Amygdala (tissue), 56 donors: ENCODE measurements at regions not wholly inside any gene's neighbourhood (a gene's known extent, or its start where the extent isn't known, plus 50 kb on each side); places are given as distances from the start of the nearest gene placed in this dataset.

ENCODE experiments used
- DNase-seq, 56 donors: peaks; one replicate each; lab custom pipeline; 2025; lab: John Stamatoyannopoulos, UW

- DNase-seq, result no peak
These were observed 318.3 kb upstream of the PROX1 start for GRCh38 chr1:213669512-213669911.

DNA sequence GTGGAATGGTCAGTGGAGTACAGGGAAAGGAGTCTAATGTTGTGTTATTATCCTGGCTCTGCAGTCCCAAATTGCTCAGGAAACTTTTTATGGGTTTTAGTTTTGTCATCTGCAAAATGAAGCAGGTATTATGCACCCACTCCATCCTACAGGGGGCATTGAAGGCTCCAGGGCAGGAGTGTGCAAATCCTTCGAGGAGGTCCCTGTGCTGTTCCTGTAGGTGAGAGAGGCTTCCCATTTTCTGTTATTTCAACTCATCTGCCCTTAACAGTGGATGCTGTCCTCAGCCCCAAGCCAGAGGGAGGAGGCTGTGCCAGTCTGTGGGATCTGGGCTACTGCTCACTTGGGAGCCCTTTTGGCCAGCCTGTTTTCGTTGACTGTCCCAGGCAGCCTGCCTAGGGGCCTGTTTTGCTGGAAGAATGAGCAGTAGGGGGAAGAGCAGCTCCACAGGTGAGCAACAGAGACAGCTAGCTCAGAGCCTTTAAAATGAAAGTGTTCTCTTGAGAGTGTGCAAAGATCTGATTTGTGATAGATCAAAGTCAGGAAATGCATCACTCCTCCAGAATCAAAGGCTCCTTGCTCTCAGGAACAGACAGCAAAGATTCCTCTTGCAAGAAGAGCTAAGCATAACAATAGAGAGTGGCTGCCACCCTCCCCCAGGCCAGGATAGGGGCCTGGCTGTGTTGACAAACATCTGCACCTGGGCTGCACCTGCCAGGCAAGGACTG, 317.6 kb upstream of the PROX1 start:
- no peak for DNase-seq

GRCh38 chr1:213670692-213671023, 317.1 kb upstream of the PROX1 start:
- DNase-seq, result no peak

DNA sequence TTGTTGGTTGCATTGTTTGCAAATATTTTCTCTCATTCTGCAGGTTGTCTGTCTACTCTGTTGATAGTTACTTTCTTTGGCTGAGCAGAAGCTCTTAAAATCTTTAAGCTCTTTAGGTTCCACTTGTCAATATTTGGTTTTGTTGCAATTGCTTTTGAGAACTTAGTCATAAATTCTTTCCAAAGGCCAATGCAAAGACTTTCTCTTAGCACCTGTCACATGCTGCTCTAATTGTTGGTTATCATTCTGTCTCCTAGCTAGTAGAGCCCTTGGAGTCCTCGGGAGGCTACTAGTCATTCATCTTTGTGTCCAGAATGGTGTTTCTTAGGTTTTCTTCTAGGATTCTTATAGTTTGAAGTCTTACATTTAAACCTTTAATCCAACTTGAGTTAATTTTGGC, 312.7 kb upstream of the PROX1 start:
- DNase-seq, result no peak

DNA sequence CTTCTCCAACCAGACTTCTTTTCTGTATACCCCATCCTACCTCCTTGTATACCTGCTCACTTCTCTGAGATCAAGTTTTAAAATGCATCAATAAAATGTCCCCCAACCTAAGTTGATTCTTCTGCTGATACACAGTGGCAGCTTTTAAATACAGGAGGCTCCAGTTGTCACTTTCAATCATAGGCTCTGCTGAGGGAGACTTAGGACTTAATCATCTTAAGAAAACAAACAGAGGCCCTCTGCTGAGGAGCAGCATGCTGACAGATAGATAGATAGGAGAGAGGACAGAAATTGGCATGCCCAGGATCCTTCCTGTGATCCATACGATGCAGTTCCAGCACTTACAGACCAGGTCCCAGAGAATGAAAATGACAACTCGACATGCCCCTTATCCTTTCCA, 311.0 kb upstream of the PROX1 start:
- DNase-seq, result no peak

DNA sequence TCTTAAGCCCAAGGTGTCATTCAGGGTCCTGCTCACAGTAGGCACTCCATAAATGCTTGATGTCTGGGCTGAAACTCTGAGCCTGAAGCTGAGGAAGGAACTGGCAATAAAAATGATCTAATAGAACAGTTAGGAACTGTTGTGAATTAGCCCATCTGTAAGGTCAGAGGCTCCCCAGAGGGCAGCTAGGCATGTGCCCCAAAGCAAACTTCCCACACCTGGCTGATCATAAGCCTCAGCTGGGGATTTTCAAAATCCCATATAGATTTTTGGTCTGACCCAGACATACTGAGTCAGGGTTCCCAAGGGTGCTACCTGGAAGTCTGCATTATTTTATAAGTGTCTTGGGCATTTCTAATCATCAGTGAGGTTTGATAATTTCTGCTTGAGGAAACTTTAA, 309.4 kb upstream of the PROX1 start:
- DNase-seq, result no peak

DNA sequence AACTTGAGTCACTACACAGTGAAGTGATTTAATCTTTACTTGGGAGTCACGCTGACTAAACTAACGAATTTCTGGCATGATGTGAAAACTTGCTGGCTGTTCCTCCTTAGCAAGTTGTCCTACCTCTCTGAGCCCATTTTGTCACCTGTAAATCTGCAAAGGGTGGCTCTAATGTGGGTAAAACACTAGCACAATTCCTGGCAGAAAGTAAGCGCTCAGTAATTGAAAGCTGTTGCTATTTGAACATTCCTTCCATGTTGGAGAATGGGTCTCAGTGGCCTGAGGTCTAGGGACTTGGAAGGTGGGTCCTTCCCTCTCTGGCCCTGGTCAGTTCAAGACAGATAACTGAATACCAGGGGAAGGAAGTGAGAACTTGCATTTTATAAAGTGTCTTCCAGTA, 309.0 kb upstream of the PROX1 start:
- DNase-seq, result no peak

DNA sequence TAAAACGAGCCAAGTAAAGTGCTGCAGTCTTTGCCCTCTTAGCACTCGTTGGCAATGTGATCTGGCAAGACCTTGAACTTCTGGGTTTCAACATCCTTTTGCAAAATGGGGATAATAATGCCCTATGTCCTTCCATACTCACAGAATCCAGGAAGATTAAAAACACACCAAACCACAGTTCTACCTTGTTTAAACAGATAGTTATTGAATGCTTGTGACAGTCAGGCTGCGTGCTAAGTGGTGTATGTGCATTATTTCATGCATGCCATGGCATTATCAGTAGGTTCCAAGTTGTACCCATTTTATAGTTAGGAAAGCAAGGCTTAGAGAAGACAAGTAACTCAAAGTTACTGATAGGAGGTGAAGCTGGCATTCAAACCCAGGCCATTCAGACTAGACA, 308.6 kb upstream of the PROX1 start:
- DNase-seq, result no peak

DNA sequence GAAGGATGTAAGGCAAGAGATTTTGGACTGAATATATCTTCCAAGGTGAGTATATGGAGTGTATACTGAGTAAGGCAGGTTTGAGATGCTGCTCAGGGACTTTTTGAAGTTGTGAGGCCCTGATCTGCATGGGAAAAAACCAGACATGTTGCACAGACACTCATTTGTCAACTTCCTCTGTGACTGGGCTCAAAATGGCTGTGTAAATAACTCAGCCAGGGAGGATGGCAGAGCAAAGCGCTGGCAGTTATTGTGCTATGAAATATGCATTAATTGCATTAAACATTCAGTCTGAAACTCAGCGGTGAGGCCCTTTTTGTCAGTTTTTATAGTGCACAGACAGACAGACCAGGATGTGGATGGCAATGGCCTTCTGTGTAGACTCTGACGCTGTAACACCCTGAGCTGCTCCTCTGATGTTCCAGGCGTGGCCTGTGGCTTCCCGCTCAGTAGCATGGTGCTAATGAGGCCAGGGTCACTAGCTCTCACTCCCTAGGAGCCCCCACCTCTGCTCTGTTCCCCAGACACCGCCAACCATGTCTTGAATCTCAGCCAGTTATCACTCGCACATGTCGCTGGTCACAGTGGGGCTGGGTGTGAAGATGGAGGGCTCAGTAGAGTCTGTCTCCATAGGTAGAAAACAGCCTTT, 307.0 kb upstream of the PROX1 start:
- no peak for DNase-seq

DNA sequence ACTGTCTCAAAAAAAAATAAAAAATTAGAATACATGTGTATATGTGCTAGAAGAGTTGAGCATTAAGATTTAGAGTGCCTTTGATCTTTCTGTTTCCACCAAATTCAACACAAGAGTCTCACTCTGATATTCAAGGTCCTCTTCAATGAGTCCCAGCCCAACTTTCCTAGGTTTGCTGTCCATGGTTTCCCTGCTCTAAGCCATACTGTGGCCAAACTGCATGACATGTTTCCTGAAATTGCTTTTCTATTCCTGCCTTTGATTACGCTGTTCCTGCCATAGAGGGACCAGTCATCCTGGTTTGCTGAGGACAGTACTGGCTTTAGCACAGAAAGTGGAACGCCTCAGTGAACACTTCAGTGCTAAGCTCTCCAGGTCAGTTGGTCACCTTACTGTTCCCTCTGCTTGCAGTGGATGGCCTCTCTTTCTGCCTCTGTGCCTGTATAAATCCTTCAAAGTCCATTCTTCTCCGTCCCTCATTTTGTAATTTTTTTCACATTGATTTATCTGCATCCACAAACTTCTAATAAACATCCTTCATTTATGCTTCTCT, 305.9 kb upstream of the PROX1 start:
- no peak for DNase-seq

- DNase-seq, result no peak
These were observed 304.2 kb upstream of the PROX1 start for GRCh38 chr1:213683529-213683928.

GRCh38 chr1:213684454-213684853, 303.3 kb upstream of the PROX1 start:
- DNase-seq, result no peak

DNA sequence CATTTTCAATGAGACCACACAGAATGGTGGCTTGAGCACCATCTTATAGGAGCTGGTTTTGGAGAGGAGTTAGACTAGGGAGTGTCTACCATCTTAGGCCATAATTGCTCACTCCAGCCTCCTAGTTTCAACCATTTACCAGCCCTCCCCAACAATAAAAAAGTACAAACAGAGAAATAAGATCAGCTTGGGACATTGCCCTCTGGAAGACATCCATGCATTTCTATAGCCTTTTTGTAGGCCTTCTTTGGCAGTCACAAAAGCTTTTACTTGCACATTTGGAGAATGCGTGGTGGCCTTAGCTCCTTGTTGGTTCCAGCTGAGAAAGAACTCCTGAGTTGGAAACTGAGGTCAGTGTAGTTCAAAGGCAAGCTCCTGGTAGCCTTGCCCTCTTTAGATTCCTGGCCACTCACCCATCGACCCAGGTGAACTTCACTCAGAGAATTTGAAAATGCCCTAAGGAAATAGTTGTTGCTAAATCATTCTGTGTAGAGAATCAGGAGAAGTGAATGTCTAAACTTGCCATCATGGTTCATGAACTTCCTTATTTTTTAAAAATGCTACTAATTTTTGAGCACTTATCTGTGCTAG, 301.7 kb upstream of the PROX1 start:
- DNase-seq, result no peak

GRCh38 chr1:213686983-213687382, 300.8 kb upstream of the PROX1 start:
- DNase-seq, result no peak

DNA sequence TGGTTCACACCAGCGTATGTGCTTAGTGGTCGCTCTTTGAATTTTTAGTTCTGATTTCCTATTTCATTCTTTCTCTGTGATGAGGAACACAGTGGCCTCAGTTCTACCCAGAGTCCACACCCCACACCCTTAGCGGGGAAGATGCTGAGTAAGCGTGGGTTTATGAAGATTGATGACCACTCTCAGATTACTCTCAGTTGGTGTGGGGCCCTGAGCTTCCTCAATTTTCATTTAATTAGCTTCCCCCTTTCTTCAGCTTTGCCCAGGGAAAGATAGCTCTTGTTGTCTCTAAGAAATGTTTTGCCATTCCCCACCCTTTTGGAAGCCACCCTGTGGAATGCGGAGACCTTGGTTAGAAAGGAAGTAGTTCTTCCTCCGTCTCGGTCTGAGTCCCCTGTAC, 299.9 kb upstream of the PROX1 start:
- no peak for DNase-seq

GRCh38 chr1:213688655-213689054, 299.1 kb upstream of the PROX1 start:
- no peak for DNase-seq

GRCh38 chr1:213689260-213689659, 298.5 kb upstream of the PROX1 start:
- DNase-seq, result no peak

GRCh38 chr1:213690341-213690917, 297.3 kb upstream of the PROX1 start:
- DNase-seq, result no peak

DNA sequence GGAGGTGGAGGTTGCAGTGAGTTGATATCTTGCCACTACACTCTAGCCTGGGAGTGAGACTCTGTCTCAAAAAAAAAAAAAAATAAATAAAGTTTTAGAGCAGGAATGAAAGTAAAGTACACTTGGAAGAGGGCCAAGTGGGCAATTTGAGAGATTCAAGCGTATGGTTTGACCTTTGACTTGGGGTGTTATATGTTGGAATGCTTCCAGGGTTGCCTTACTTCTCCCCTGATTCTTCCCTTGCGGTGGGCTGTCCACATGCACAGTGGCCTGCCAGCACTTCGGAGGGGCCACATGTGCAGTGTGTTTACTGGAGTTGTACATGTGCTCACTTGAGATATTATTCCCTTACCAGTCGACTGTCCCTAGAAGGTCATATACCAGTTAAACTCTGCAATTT, 295.5 kb upstream of the PROX1 start:
- DNase-seq, result no peak

- no peak for DNase-seq
These were observed 293.9 kb upstream of the PROX1 start for GRCh38 chr1:213693864-213694263.

GRCh38 chr1:213697192-213697802, 290.5 kb upstream of the PROX1 start:
- DNase-seq, result no peak
